Sigmoid colon (tissue), 4 donors: ENCODE measurements at regions not wholly inside any gene's neighbourhood (a gene's known extent, or its start where the extent isn't known, plus 50 kb on each side); places are given as distances from the start of the nearest gene placed in this dataset.

Experiments used
- EP300 ChIP-seq, 4 donors: sonication (generic); formaldehyde crosslinking; IDR thresholded peaks; one replicate each; pipeline ENCODE4 v1.6.1; 2017; ENCODE audit warnings: antibody characterized with exemption in 4 of 4
- POLR2A ChIP-seq, 2 donors: fragments of 450-650 bp; IDR thresholded peaks; one replicate each; pipeline ENCODE4 v1.6.1; 2016; ENCODE audit warnings: antibody characterized with exemption in 2 of 2, mild to moderate bottlenecking in 2 of 2, moderate library complexity in 2 of 2
- TF ChIP-seq, protein P1 (sequence below), 4 experiments: fragments of 450-650 bp in 3 of 4; fragments of 200-600 bp in 1 of 4; IDR thresholded peaks; one replicate each; pipeline ENCODE4 v1.5.1; 2016 to 2019; ENCODE audit warnings: antibody characterized with exemption in 4 of 4, mild to moderate bottlenecking in 3 of 4, moderate library complexity in 2 of 4

- TF ChIP-seq, protein P1, sequence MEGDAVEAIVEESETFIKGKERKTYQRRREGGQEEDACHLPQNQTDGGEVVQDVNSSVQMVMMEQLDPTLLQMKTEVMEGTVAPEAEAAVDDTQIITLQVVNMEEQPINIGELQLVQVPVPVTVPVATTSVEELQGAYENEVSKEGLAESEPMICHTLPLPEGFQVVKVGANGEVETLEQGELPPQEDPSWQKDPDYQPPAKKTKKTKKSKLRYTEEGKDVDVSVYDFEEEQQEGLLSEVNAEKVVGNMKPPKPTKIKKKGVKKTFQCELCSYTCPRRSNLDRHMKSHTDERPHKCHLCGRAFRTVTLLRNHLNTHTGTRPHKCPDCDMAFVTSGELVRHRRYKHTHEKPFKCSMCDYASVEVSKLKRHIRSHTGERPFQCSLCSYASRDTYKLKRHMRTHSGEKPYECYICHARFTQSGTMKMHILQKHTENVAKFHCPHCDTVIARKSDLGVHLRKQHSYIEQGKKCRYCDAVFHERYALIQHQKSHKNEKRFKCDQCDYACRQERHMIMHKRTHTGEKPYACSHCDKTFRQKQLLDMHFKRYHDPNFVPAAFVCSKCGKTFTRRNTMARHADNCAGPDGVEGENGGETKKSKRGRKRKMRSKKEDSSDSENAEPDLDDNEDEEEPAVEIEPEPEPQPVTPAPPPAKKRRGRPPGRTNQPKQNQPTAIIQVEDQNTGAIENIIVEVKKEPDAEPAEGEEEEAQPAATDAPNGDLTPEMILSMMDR (IDR thresholded peaks at IDR 0.05) = no peak
- TF ChIP-seq POLR2A (IDR thresholded peaks at IDR 0.05) (no peak), EP300 (IDR thresholded peaks at IDR 0.05) (no peak)
Observed at GRCh38 chr6:2310042-2310441, 64.6 kb upstream of the GMDS start.
